Thymus (tissue), 11 donors: ENCODE measurements at regions not wholly inside any gene's neighbourhood (a gene's known extent, or its start where the extent isn't known, plus 50 kb on each side); places are given as distances from the start of the nearest gene placed in this dataset.

Experiments used
- DNase-seq, 9 donors: peaks; one replicate each; pipeline ENCODE4 v3.0.0-alpha.2; 2013; ENCODE audit warnings: low spot score in 9 of 9, low read depth in 6 of 9, missing footprints in 1 of 9
- H3K27ac ChIP-seq, 2 donors: one replicate each; pipeline ENCODE4 v1.5.1; 2013; ENCODE audit warnings: control low read depth in 1 of 2, low read depth in 1 of 2, low read length in 1 of 2, mild to moderate bottlenecking in 1 of 2, moderate library complexity in 1 of 2
- H3K27me3 ChIP-seq, 2 donors: one replicate each; pipeline ENCODE4 v1.5.1; 2013; ENCODE audit warnings: low read length in 1 of 2; ENCODE audit not compliant: control insufficient read depth in 2 of 2, insufficient read depth in 1 of 2
- H3K36me3 ChIP-seq, 2 donors: one replicate each; pipeline ENCODE4 v1.5.1; 2013; ENCODE audit warnings: low read length in 1 of 2, mild to moderate bottlenecking in 1 of 2, moderate library complexity in 1 of 2; ENCODE audit not compliant: control insufficient read depth in 2 of 2, insufficient read depth in 2 of 2
- H3K4me1 ChIP-seq, 2 donors: one replicate each; pipeline ENCODE4 v1.5.1; 2013; ENCODE audit warnings: low read length in 2 of 2; ENCODE audit not compliant: control insufficient read depth in 2 of 2, insufficient read depth in 2 of 2
- H3K4me3 ChIP-seq, 2 donors: one replicate each; pipeline ENCODE4 v1.5.1; 2013; ENCODE audit warnings: low read length in 2 of 2, control low read depth in 1 of 2, mild to moderate bottlenecking in 1 of 2
- H3K9me3 ChIP-seq, 2 donors: one replicate each; pipeline ENCODE4 v1.5.1; 2013; ENCODE audit warnings: low read length in 1 of 2, mild to moderate bottlenecking in 1 of 2; ENCODE audit not compliant: control insufficient read depth in 2 of 2, insufficient read depth in 1 of 2
- WGBS: extraction: QIAGEN DNeasy Blood & Tissue Kit; methylation state at CpG from one replicate; pipeline ENCODE4 v1.1.7; 2013; 5-methylcytosine and 5-hydroxymethylcytosine counted together
- donor health status: healthy.

GRCh38 chr11:11677672-11678356, 56.0 kb upstream of the GALNT18 start:
- DNase-seq, result no peak
- Histone ChIP-seq H3K4me3 (no peak overlapping the region), H3K27me3 (no peaks in the 10 kb centered on the region), H3K36me3 (no peaks in the 10 kb centered on the region), H3K4me1 (no peaks in the 10 kb centered on the region), H3K9me3 (no peaks in the 10 kb centered on the region), H3K27ac (no peak overlapping the region)
- WGBS, result 91% methylated on average over 5 of the region's 5 CpGs

- WGBS, result 95% methylated on average over 4 of the region's 4 CpGs
- no peak overlapping the region for H3K4me3 ChIP-seq
- H3K27ac ChIP-seq, result no peak overlapping the region
- no peaks in the 10 kb centered on the region for H3K36me3 ChIP-seq
- H3K27me3 ChIP-seq, result no peaks in the 10 kb centered on the region
- H3K9me3 ChIP-seq, result no peaks in the 10 kb centered on the region
- H3K4me1 ChIP-seq, result no peaks in the 10 kb centered on the region
- DNase-seq, result no peak
Observed at GRCh38 chr11:11675671-11676181, 53.9 kb upstream of the GALNT18 start.

GRCh38 chr11:11672789-11673188, 51.0 kb upstream of the GALNT18 start:
- no peak overlapping the region for H3K4me3 ChIP-seq
- no peaks in the 10 kb centered on the region for H3K4me1 ChIP-seq
- no peaks in the 10 kb centered on the region for H3K9me3 ChIP-seq
- DNase-seq, result no peak
- H3K27ac ChIP-seq, result no peak overlapping the region
- WGBS, result 94% methylated on average over 8 of the region's 8 CpGs
- no peaks in the 10 kb centered on the region for H3K27me3 ChIP-seq
- H3K36me3 ChIP-seq, result no peaks in the 10 kb centered on the region

- Histone ChIP-seq H3K9me3 (no peaks in the 10 kb centered on the region), H3K4me3 (no peak overlapping the region), H3K4me1 (no peaks in the 10 kb centered on the region), H3K27me3 (no peaks in the 10 kb centered on the region), H3K27ac (no peak overlapping the region), H3K36me3 (no peaks in the 10 kb centered on the region)
- WGBS, result 97% methylated on average over 3 of the region's 3 CpGs
- DNase-seq, result no peak
Observed at GRCh38 chr11:11672101-11672500, 50.3 kb upstream of the GALNT18 start.
